ENCODE measurements at regions not wholly inside any gene's neighbourhood (a gene's known extent, or its start where the extent isn't known, plus 50 kb on each side); places are given as distances from the start of the nearest gene placed in this dataset.

DNA sequence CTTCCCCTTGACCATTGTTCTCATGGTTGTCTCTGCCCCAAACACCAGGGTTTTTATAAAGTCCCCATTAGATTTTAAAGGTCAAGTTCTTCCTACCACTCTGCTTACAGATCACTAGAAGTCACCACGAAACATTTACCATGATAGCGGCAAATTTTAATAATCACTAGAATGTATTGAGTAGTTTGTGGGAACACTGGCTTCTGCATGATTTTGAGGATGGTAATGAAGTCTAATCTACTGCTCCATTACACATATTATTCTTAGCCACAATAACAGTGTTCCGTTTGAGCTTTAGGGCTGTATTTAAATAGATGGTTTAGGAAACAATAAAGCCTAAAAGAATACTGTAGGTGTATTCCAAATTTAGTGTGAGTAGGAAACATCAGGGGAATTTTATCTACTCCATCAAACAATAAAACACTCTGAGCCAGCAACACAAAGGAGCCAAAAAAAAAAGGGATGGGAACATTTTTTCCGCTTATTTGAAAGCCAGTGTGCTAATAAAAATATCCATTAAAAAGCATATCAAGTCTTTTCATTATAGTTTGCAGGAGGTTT, 49.7 kb downstream of the KLF12 start:
- no peak overlapping the region for H3K27ac ChIP-seq
- no peak for TF ChIP-seq CTCF (conservative IDR thresholded peaks at IDR 0.05)

DNA sequence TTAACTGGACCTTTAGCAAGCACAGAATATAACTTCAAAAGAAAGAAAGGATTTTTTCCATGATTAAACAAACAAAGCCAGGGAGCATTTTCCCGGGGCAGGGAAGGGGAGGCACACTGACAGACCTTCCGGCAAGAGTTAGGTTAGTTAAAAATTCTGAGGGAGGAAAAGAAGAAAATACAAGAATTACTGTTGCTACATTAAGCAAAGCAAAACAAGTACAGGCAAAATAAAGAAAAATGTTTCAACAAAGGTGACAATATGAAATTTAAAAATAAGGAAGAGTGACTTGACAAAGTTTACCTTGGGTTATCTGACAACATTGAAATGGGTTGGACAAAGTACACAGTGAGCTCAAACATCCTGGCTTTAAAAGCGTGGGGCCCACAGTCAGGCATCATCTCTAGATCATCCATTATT, 51.5 kb downstream of the KLF12 start:
- TF ChIP-seq CTCF (conservative IDR thresholded peaks at IDR 0.05), result no peak
- no peak overlapping the region for H3K27ac ChIP-seq

GRCh38 chr13:74080762-74081161, 53.4 kb downstream of the KLF12 start:
- no peak for TF ChIP-seq CTCF (conservative IDR thresholded peaks at IDR 0.05)

DNA sequence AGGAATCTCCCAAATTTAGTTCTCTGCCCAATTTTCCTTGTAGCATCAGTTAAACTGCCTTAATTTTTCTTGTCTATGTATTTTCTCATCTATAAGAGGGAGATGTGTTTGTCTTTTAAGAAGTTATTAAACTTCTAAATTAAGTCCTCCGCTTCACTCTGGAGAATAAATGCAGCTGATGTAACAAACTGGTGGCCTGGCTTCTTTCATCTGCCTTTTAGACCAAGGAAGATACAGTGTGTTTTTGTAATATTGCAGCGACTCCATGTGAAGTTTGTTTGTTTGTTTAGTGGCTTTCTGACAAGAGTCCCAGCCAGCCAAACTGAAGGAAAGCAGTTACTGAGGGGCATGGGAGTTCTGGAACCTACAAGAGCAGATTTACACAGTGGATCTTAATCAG, 56.4 kb downstream of the KLF12 start:
- no peak for TF ChIP-seq CTCF (conservative IDR thresholded peaks at IDR 0.05)
- no peak overlapping the region for H3K27ac ChIP-seq

More at GRCh38 chr13:74080762-74081161, 53.4 kb downstream of the KLF12 start:
- no peak overlapping the region for H3K27ac ChIP-seq

GRCh38 chr13:74077375-74077774, 56.8 kb downstream of the KLF12 start:
- H3K27ac ChIP-seq, result no peak overlapping the region
- no peak for TF ChIP-seq CTCF (conservative IDR thresholded peaks at IDR 0.05)

GRCh38 chr13:74074723-74075122, 59.5 kb downstream of the KLF12 start:
- TF ChIP-seq CTCF (conservative IDR thresholded peaks at IDR 0.05), result no peak
- H3K27ac ChIP-seq, result no peak overlapping the region

- no peak for TF ChIP-seq CTCF (conservative IDR thresholded peaks at IDR 0.05)
- H3K27ac ChIP-seq, result no peak overlapping the region
These were observed 60.9 kb downstream of the KLF12 start for GRCh38 chr13:74073274-74073673.
